Cardiac muscle cell (in vitro differentiated cells and primary cell): ENCODE measurements at regions not wholly inside any gene's neighbourhood (a gene's known extent, or its start where the extent isn't known, plus 50 kb on each side); places are given as distances from the start of the nearest gene placed in this dataset.

Source experiments
- DNase-seq, 2 donors: peaks; one replicate each; pipeline versions ENCODE4 v3.0.0 to v3.0.0-alpha.2; 2010 to 2017; ENCODE audit warnings: low read depth in 1 of 2, low spot score in 1 of 2
- H3K27ac ChIP-seq: fragments of 200-600 bp; sonication (generic); 2 replicates; pipeline ENCODE4 v1.5.1; 2016
- H3K27me3 ChIP-seq: fragments of 200-600 bp; sonication (generic); 2 replicates; pipeline ENCODE4 v1.6.0; 2016; ENCODE audit warnings: control low read depth
- H3K36me3 ChIP-seq: fragments of 200-600 bp; sonication (generic); 2 replicates; pipeline ENCODE4 v1.5.1; 2016; ENCODE audit warnings: control low read depth
- H3K4me1 ChIP-seq: fragments of 200-600 bp; sonication (generic); 2 replicates; pipeline ENCODE4 v1.8.1; 2017; ENCODE audit warnings: low read depth, mild to moderate bottlenecking, mixed run types
- H3K4me3 ChIP-seq: fragments of 200-600 bp; sonication (generic); 2 replicates; pipeline ENCODE4 v1.5.1; 2016; ENCODE audit warnings: mild to moderate bottlenecking
- H3K9me3 ChIP-seq: fragments of 200-600 bp; sonication (generic); 2 replicates; pipeline ENCODE4 v1.5.1; 2017; ENCODE audit warnings: low read depth, mild to moderate bottlenecking, control low read depth
- CTCF ChIP-seq: IDR thresholded peaks from 2 replicates; pipeline ENCODE4 v1.5.1; 2012; ENCODE audit warnings: low read depth, mild to moderate bottlenecking, low read length

- Histone ChIP-seq H3K27ac (no peak overlapping the region), H3K4me1 (no peaks in the 10 kb centered on the region), H3K36me3 (no peaks in the 10 kb centered on the region), H3K4me3 (no peak overlapping the region), H3K27me3 (no peaks in the 10 kb centered on the region), H3K9me3 (no peaks in the 10 kb centered on the region)
- DNase-seq: no peak
- TF ChIP-seq CTCF: no peak
Measured at GRCh38 chr4:161197912-161198311, 965.9 kb downstream of the FSTL5 start.

- no peak overlapping the region for H3K27ac ChIP-seq
- no peak for TF ChIP-seq CTCF
- no peaks in the 10 kb centered on the region for H3K4me1 ChIP-seq
- no peaks in the 10 kb centered on the region for H3K36me3 ChIP-seq
- H3K27me3 ChIP-seq: no peaks in the 10 kb centered on the region
- H3K4me3 ChIP-seq: no peak overlapping the region
- no peak for DNase-seq
- no peaks in the 10 kb centered on the region for H3K9me3 ChIP-seq
Measured at GRCh38 chr4:161197474-161197873, 966.3 kb downstream of the FSTL5 start.

DNA sequence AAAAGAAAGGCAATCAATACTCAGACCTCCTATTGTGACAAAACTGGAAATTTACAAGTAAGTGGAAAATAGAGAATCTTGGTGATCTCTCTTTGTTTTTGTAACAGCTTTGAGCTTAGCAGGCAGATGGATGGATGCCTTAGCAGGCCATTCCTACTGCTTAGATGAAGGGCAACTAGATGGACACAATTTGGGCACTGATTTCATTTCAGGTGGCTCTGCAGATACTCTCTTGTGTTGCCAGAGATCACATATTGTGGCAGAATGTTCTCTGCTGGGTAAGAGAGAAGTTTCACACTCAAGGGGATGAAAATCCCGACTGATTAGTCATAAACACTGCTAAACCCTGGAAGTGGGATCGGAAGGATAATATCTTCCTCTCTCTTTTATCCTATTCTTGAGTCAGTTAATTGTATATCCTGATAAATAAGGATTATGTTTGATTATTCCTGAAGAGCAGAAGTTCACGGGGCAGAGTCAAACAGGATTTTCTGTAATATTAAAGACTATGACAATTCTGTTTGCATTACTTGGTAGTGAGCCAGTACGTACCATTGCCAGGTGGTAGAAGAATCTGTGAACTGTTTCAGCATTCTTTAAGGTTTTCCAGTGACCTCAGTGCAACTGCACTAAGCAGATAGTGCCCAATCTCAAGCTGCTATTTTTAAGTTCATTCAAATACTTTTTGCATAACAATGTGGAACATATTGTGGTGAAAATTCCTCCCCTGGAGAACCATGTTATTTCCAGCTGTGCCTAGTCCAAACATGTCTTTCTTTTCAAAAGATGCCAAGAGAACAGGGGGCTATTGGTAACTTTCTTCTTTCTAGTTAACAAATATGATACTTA, 974.3 kb downstream of the FSTL5 start:
- H3K36me3 ChIP-seq: no peaks in the 10 kb centered on the region
- no peak for DNase-seq
- no peaks in the 10 kb centered on the region for H3K27me3 ChIP-seq
- no peak overlapping the region for H3K4me3 ChIP-seq
- H3K4me1 ChIP-seq: no peaks in the 10 kb centered on the region
- no peaks in the 10 kb centered on the region for H3K9me3 ChIP-seq
- TF ChIP-seq CTCF: no peak
- no peak overlapping the region for H3K27ac ChIP-seq

DNA sequence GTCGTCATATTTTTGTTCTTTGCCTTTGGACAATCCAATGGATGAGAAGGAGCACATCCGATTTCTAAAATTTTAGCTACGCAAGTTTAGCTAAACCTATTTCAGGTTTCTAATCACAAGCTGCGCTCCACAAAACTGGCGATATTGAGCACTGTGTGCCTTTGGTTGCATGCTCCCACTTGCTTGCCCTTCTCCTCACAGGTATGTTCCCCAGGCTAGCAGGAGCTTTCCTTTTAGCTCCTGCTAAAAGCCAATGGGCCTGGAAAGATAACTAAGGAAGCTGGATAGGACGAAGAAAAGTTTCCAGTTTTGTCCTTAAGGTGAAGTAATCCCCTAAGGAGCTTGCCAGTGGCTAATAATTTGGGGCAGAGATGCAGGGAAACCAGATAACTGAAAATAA, 975.2 kb downstream of the FSTL5 start:
- TF ChIP-seq CTCF: no peak
- Histone ChIP-seq H3K4me3 (no peak overlapping the region), H3K9me3 (no peaks in the 10 kb centered on the region), H3K27me3 (no peaks in the 10 kb centered on the region), H3K4me1 (no peaks in the 10 kb centered on the region), H3K36me3 (no peaks in the 10 kb centered on the region), H3K27ac (no peak overlapping the region)
- no peak for DNase-seq

GRCh38 chr4:161187569-161187968, 976.2 kb downstream of the FSTL5 start:
- Histone ChIP-seq H3K4me3 (no peak overlapping the region), H3K9me3 (no peaks in the 10 kb centered on the region), H3K27ac (no peak overlapping the region), H3K36me3 (no peaks in the 10 kb centered on the region), H3K27me3 (no peaks in the 10 kb centered on the region), H3K4me1 (no peaks in the 10 kb centered on the region)
- no peak for DNase-seq
- no peak for TF ChIP-seq CTCF
